ENCODE measurements at regions not wholly inside any gene's neighbourhood (a gene's known extent, or its start where the extent isn't known, plus 50 kb on each side); places are given as distances from the start of the nearest gene placed in this dataset.

GRCh38 chr18:22091341-22091740 is 78.0 kb upstream of the GATA6 start:
- FAIRE-seq: no peak
- no peaks in the 10 kb centered on the region for H3K79me2 ChIP-seq (ENCODE audit: insufficient read depth, low read length)
- Mint-ChIP-seq H3K4me1 (ENCODE audit: low read depth, unreplicated experiment) (no peaks in the 10 kb centered on the region), H3K27me3 (ENCODE audit: low read depth, unreplicated experiment) (peaks cover 38% of the 10 kb centered on the region), H3K4me3 (ENCODE audit: unreplicated experiment) (no peak overlapping the region), H3K9me3 (ENCODE audit: unreplicated experiment) (peaks cover 2% of the 10 kb centered on the region), H3K36me3 (ENCODE audit: low read depth, unreplicated experiment) (peaks cover 3% of the 10 kb centered on the region), H3K27ac (ENCODE audit: unreplicated experiment) (no peak overlapping the region)
- H3K4me3 ChIP-seq (ENCODE audit: insufficient read depth, low read depth, low read length): no peak overlapping the region
- H3K27ac ChIP-seq (ENCODE audit: low read depth, low read length): no peak overlapping the region
- DNase-seq (ENCODE audit: low read depth): no peak
- no peak overlapping the region for H3K9ac ChIP-seq (ENCODE audit: low read length)
- H2AFZ ChIP-seq (ENCODE audit: low read depth, low read length): no peak overlapping the region
- no peaks in the 10 kb centered on the region for H3K9me3 ChIP-seq (ENCODE audit: insufficient read depth, low read depth, low read length)
- H3K4me1 ChIP-seq (ENCODE audit: insufficient read depth, low read length): no peaks in the 10 kb centered on the region
- TF ChIP-seq EZH2 (IDR thresholded peaks at IDR 0.05; ENCODE audit: insufficient read depth, low read length) (no peak), CTCF (IDR thresholded peaks at IDR 0.05; ENCODE audit: insufficient read depth, low read depth, low read length) (no peak)
- no peaks in the 10 kb centered on the region for H3K36me3 ChIP-seq (ENCODE audit: insufficient read depth, low read length)
- no peak overlapping the region for H3K4me2 ChIP-seq (ENCODE audit: low read length)
- peaks cover 6% of the 10 kb centered on the region for H3K27me3 ChIP-seq (ENCODE audit: insufficient read depth, low read length)
- H4K20me1 ChIP-seq (ENCODE audit: insufficient read depth, low read length): no peaks in the 10 kb centered on the region

- Histone ChIP-seq H3K4me2 (ENCODE audit: low read length) (no peak overlapping the region), H3K27me3 (ENCODE audit: insufficient read depth, low read length) (peaks cover 8% of the 10 kb centered on the region), H3K4me1 (ENCODE audit: insufficient read depth, low read length) (no peaks in the 10 kb centered on the region), H3K79me2 (ENCODE audit: insufficient read depth, low read length) (no peaks in the 10 kb centered on the region), H3K9me3 (ENCODE audit: insufficient read depth, low read depth, low read length) (no peaks in the 10 kb centered on the region), H2AFZ (ENCODE audit: low read depth, low read length) (no peak overlapping the region), H3K36me3 (ENCODE audit: insufficient read depth, low read length) (no peaks in the 10 kb centered on the region), H3K27ac (ENCODE audit: low read depth, low read length) (no peak overlapping the region), H3K9ac (ENCODE audit: low read length) (no peak overlapping the region), H3K4me3 (ENCODE audit: insufficient read depth, low read depth, low read length) (no peak overlapping the region), H4K20me1 (ENCODE audit: insufficient read depth, low read length) (no peaks in the 10 kb centered on the region)
- no peak for TF ChIP-seq EZH2 (IDR thresholded peaks at IDR 0.05; ENCODE audit: insufficient read depth, low read length)
- TF ChIP-seq CTCF (IDR thresholded peaks at IDR 0.05; ENCODE audit: insufficient read depth, low read depth, low read length): no peak
- peaks cover 2% of the 10 kb centered on the region for H3K9me3 Mint-ChIP-seq (ENCODE audit: unreplicated experiment)
- DNase-seq (ENCODE audit: low read depth) (no peak), FAIRE-seq (no peak)
- no peaks in the 10 kb centered on the region for H3K4me1 Mint-ChIP-seq (ENCODE audit: low read depth, unreplicated experiment)
- peaks cover 3% of the 10 kb centered on the region for H3K36me3 Mint-ChIP-seq (ENCODE audit: low read depth, unreplicated experiment)
- H3K27ac Mint-ChIP-seq (ENCODE audit: unreplicated experiment): no peak overlapping the region
- H3K4me3 Mint-ChIP-seq (ENCODE audit: unreplicated experiment): no peak overlapping the region
- peaks cover 42% of the 10 kb centered on the region for H3K27me3 Mint-ChIP-seq (ENCODE audit: low read depth, unreplicated experiment)
These were observed 75.5 kb upstream of the GATA6 start for GRCh38 chr18:22093731-22094357.

- no peak overlapping the region for H3K27ac Mint-ChIP-seq (ENCODE audit: unreplicated experiment)
- Histone ChIP-seq H2AFZ (ENCODE audit: low read depth, low read length) (no peak overlapping the region), H3K4me3 (ENCODE audit: insufficient read depth, low read depth, low read length) (no peak overlapping the region), H3K27me3 (ENCODE audit: insufficient read depth, low read length) (peaks cover 8% of the 10 kb centered on the region), H4K20me1 (ENCODE audit: insufficient read depth, low read length) (no peaks in the 10 kb centered on the region), H3K9ac (ENCODE audit: low read length) (no peak overlapping the region), H3K79me2 (ENCODE audit: insufficient read depth, low read length) (no peaks in the 10 kb centered on the region), H3K36me3 (ENCODE audit: insufficient read depth, low read length) (no peaks in the 10 kb centered on the region), H3K27ac (ENCODE audit: low read depth, low read length) (no peak overlapping the region), H3K4me1 (ENCODE audit: insufficient read depth, low read length) (no peaks in the 10 kb centered on the region), H3K4me2 (ENCODE audit: low read length) (no peak overlapping the region), H3K9me3 (ENCODE audit: insufficient read depth, low read depth, low read length) (no peaks in the 10 kb centered on the region)
- FAIRE-seq (no peak), DNase-seq (ENCODE audit: low read depth) (no peak)
- TF ChIP-seq CTCF (IDR thresholded peaks at IDR 0.05; ENCODE audit: insufficient read depth, low read depth, low read length) (no peak), EZH2 (IDR thresholded peaks at IDR 0.05; ENCODE audit: insufficient read depth, low read length) (no peak)
- peaks cover 39% of the 10 kb centered on the region for H3K27me3 Mint-ChIP-seq (ENCODE audit: low read depth, unreplicated experiment)
- no peaks in the 10 kb centered on the region for H3K4me1 Mint-ChIP-seq (ENCODE audit: low read depth, unreplicated experiment)
- H3K36me3 Mint-ChIP-seq (ENCODE audit: low read depth, unreplicated experiment): peaks cover 3% of the 10 kb centered on the region
- H3K4me3 Mint-ChIP-seq (ENCODE audit: unreplicated experiment): no peak overlapping the region
- peaks cover 2% of the 10 kb centered on the region for H3K9me3 Mint-ChIP-seq (ENCODE audit: unreplicated experiment)
These were observed 75.0 kb upstream of the GATA6 start for GRCh38 chr18:22094358-22094734.

Data from astrocyte (in vitro differentiated cells and primary cell).